ENCODE measurements at regions not wholly inside any gene's neighbourhood (a gene's known extent, or its start where the extent isn't known, plus 50 kb on each side); places are given as distances from the start of the nearest gene placed in this dataset.

- TF ChIP-seq REST (IDR thresholded peaks at IDR 0.05; ENCODE audit: insufficient read depth in 1 of 2, low read depth in 2 of 2, low read length in 2 of 2): no peak
- TF ChIP-seq POLR2AphosphoS5 (IDR thresholded peaks at IDR 0.05; ENCODE audit: low read depth, low read length): no peak
- TF ChIP-seq TAF1 (IDR thresholded peaks at IDR 0.05; ENCODE audit: borderline replicate concordance, insufficient read depth, low read length): no peak
Observed at GRCh38 chrX:94329182-94329581, 655.2 kb downstream of the FAM133A start.
